Inflammatory macrophage treated with lipopolysaccharide for 1 hour (primary cell): ENCODE measurements at regions not wholly inside any gene's neighbourhood (a gene's known extent, or its start where the extent isn't known, plus 50 kb on each side); places are given as distances from the start of the nearest gene placed in this dataset.
"Not testable (repeated sequence)": the region's sequence is repeated elsewhere in the genome, so short reads cannot be mapped to it uniquely, and the experiment has no call there.

ENCODE experiments used
- DNase-seq, 2 donors: peaks; one replicate each; pipeline ENCODE4 v3.0.0-alpha.2; 2020 to 2022

- DNase-seq, result no peak
Measured at GRCh38 chr5:34449639-34450038, 206.5 kb upstream of the RAI14 start.

- no peak for DNase-seq
Measured at GRCh38 chr5:34450338-34450737, 205.8 kb upstream of the RAI14 start.

- no peak for DNase-seq
Measured at GRCh38 chr5:34452170-34452828, 203.8 kb upstream of the RAI14 start.

GRCh38 chr5:34455098-34455497 lies 201.0 kb upstream of the RAI14 start:
- no peak for DNase-seq

- no peak for DNase-seq
Measured at GRCh38 chr5:34459908-34460307, 196.2 kb upstream of the RAI14 start.

- no peak for DNase-seq
Measured at GRCh38 chr5:34460496-34460895, 195.6 kb upstream of the RAI14 start.

- DNase-seq, result no peak
Measured at GRCh38 chr5:34464829-34465228, 191.3 kb upstream of the RAI14 start.

GRCh38 chr5:34465301-34465700 lies 190.8 kb upstream of the RAI14 start:
- DNase-seq, result peak; percentile 23 to 61

GRCh38 chr5:34466519-34467388 lies 189.4 kb upstream of the RAI14 start:
- DNase-seq, result not testable (repeated sequence)

- no peak for DNase-seq
Measured at GRCh38 chr5:34467436-34467835, 188.7 kb upstream of the RAI14 start.

GRCh38 chr5:34467984-34468383 lies 188.1 kb upstream of the RAI14 start:
- not testable (repeated sequence) for DNase-seq

GRCh38 chr5:34469971-34470370 lies 186.2 kb upstream of the RAI14 start:
- no peak for DNase-seq

- DNase-seq, result peak in 1 of 2 donors; percentile 66
Measured at GRCh38 chr5:34474573-34475021, 181.5 kb upstream of the RAI14 start.

GRCh38 chr5:34475249-34475966 lies 180.7 kb upstream of the RAI14 start:
- DNase-seq, result no peak

- no peak for DNase-seq
Measured at GRCh38 chr5:34476941-34477565, 179.1 kb upstream of the RAI14 start.

- DNase-seq, result no peak
Measured at GRCh38 chr5:34480810-34481528, 175.2 kb upstream of the RAI14 start.

- DNase-seq, result no peak
Measured at GRCh38 chr5:34483442-34484033, 172.6 kb upstream of the RAI14 start.

GRCh38 chr5:34484216-34484920 lies 171.8 kb upstream of the RAI14 start:
- no peak for DNase-seq

- no peak for DNase-seq
Measured at GRCh38 chr5:34485768-34486030, 170.4 kb upstream of the RAI14 start.

- DNase-seq, result peak; percentile 57 to 97
Measured at GRCh38 chr5:34486160-34486848, 169.8 kb upstream of the RAI14 start.

GRCh38 chr5:34486849-34487158 lies 169.3 kb upstream of the RAI14 start:
- no peak for DNase-seq
